RWPE2 (cell line): ENCODE measurements at regions not wholly inside any gene's neighbourhood (a gene's known extent, or its start where the extent isn't known, plus 50 kb on each side); places are given as distances from the start of the nearest gene placed in this dataset.

ENCODE experiments used
- ATAC-seq: fragments of 200-7000 bp; cut with Tn5 transposase; 3 replicates; pipeline ENCODE4 v1.9.1; 2021; ENCODE audit warnings: low read depth
- DNase-seq: peaks from one replicate; pipeline ENCODE4 v3.0.0-alpha.2; 2020; ENCODE audit warnings: low spot score
- H3K27ac ChIP-seq: fragments of 450-650 bp; 2 replicates; pipeline ENCODE4 v1.5.1; 2017; ENCODE audit warnings: mild to moderate bottlenecking; ENCODE audit not compliant: poor library complexity, severe bottlenecking
- H3K27me3 ChIP-seq: fragments of 250-450 bp; sonication (Bioruptor Pico); 2 replicates; pipeline ENCODE4 v1.5.1; 2021; ENCODE audit warnings: mild to moderate bottlenecking, moderate library complexity; ENCODE audit not compliant: insufficient read depth, poor library complexity, severe bottlenecking
- H3K36me3 ChIP-seq: fragments of 250-450 bp; sonication (Bioruptor Pico); 2 replicates; pipeline ENCODE4 v1.5.1; 2020; ENCODE audit warnings: low read depth, mild to moderate bottlenecking, moderate library complexity
- H3K4me1 ChIP-seq: fragments of 250-450 bp; sonication (Bioruptor Pico); 2 replicates; pipeline ENCODE4 v1.5.1; 2021; ENCODE audit warnings: mild to moderate bottlenecking, moderate library complexity; ENCODE audit not compliant: insufficient read depth, poor library complexity, severe bottlenecking
- H3K4me3 ChIP-seq: fragments of 250-450 bp; sonication (Bioruptor Pico); 2 replicates; pipeline ENCODE4 v1.5.1; 2021; ENCODE audit warnings: mild to moderate bottlenecking, moderate library complexity; ENCODE audit not compliant: severe bottlenecking
- H3K9me3 ChIP-seq: fragments of 250-450 bp; sonication (Bioruptor Pico); 2 replicates; pipeline ENCODE4 v1.5.1; 2021; ENCODE audit warnings: mild to moderate bottlenecking, moderate library complexity; ENCODE audit not compliant: severe bottlenecking
- TF ChIP-seq, protein P1 (sequence below): fragments of 450-650 bp; IDR thresholded peaks from one replicate; pipeline ENCODE4 v1.5.1; 2017; ENCODE audit warnings: mild to moderate bottlenecking, moderate library complexity; ENCODE audit not compliant: poor library complexity, severe bottlenecking

DNA sequence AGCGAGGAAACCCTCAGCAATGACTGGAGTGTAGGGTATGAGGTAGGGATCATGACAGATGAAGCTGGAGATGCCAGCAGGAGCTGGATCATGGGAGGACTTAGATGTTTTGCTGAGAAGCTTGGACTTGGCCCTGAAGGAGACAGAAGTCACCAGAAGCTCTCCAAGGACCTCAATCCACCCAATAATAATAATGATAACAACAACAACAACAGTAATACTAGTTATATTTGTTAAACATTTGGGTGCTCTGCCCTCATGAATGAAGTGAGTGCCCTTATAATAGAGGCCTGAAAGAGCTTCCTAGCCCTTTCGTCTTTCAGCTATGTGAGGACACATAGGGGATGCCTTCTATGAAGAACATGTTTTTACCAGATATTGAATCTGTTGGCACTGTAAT lies 163.9 kb downstream of the DDX1 start:
- no peak for DNase-seq
- Histone ChIP-seq H3K4me1 (no peaks in the 10 kb centered on the region), H3K27me3 (no peaks in the 10 kb centered on the region), H3K27ac (no peak overlapping the region), H3K4me3 (no peak overlapping the region), H3K36me3 (no peaks in the 10 kb centered on the region), H3K9me3 (no peaks in the 10 kb centered on the region)
- no peak for ATAC-seq
- TF ChIP-seq, protein P1, sequence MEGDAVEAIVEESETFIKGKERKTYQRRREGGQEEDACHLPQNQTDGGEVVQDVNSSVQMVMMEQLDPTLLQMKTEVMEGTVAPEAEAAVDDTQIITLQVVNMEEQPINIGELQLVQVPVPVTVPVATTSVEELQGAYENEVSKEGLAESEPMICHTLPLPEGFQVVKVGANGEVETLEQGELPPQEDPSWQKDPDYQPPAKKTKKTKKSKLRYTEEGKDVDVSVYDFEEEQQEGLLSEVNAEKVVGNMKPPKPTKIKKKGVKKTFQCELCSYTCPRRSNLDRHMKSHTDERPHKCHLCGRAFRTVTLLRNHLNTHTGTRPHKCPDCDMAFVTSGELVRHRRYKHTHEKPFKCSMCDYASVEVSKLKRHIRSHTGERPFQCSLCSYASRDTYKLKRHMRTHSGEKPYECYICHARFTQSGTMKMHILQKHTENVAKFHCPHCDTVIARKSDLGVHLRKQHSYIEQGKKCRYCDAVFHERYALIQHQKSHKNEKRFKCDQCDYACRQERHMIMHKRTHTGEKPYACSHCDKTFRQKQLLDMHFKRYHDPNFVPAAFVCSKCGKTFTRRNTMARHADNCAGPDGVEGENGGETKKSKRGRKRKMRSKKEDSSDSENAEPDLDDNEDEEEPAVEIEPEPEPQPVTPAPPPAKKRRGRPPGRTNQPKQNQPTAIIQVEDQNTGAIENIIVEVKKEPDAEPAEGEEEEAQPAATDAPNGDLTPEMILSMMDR: no peak

DNA sequence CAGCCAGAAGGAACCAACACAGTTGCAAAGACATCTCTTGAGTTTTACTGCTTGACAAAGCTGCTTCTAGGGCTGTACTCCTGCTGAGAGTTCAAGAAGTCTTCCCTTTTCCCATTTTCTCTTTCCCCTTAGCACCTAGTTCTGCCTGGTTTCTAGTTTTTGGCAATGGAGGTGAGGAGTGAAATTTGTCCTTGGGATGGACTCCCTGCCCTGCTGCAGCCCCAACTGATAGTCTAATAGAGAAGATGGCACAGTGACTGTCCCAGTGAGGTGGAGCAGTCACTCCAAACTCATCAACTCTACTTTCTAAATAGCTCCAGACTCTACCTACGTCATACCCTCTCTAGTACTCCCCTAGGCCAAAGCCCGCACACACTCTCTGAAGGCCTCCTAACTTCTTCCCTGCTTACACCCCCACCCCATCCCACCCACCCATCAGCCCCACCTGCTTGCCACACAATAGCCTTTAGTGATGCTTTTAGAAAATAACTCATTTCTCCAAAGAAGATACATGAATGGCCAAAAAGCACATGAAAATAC lies 164.4 kb downstream of the DDX1 start:
- H3K4me1 ChIP-seq: no peaks in the 10 kb centered on the region
- no peaks in the 10 kb centered on the region for H3K9me3 ChIP-seq
- H3K27me3 ChIP-seq: no peaks in the 10 kb centered on the region
- H3K4me3 ChIP-seq: no peak overlapping the region
- TF ChIP-seq, protein P1: no peak
- H3K36me3 ChIP-seq: no peaks in the 10 kb centered on the region
- ATAC-seq: no peak
- DNase-seq: no peak
- no peak overlapping the region for H3K27ac ChIP-seq

DNA sequence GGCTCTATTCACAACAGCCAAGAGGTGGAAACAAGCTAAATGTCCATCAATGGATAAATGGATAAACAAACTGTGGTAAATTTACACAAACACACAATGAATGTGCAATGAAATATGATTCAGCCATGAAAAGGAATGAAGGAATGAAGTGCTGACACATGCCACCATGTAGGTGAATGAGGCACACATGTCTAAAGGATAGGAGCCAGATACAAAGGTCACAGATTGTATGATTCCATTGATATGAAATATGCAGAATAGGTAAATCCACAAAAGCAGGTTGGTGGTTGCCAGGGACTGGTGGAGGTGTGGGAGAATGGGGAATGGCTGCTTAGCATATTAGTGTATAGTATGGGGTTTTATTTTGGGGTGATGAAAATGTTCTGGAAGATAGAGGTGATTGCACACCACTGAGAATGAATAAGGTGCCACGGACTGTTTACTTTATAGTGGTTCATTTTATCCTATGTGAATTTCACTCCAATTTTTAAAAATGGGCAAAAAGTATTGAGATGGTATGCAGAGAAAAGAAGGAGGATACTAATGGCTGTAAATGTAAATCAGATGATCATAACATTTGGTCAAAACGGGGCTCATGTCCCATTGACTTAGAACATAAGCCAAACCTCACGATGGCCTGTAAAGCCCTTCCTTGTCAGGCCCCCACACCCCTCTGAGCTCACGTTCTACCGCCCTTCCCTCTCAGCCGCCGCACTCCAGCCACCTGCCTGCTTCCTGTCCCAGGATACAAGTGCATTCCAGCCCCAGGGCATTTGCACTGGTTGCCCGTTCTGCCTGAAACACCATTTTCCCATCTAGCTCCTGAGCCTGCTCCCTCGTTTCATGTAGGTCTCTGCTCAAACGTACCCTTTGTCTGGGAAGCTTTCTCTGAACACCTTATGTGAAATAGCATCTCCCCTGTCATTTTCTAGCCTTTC lies 165.5 kb downstream of the DDX1 start:
- DNase-seq: no peak

DNA sequence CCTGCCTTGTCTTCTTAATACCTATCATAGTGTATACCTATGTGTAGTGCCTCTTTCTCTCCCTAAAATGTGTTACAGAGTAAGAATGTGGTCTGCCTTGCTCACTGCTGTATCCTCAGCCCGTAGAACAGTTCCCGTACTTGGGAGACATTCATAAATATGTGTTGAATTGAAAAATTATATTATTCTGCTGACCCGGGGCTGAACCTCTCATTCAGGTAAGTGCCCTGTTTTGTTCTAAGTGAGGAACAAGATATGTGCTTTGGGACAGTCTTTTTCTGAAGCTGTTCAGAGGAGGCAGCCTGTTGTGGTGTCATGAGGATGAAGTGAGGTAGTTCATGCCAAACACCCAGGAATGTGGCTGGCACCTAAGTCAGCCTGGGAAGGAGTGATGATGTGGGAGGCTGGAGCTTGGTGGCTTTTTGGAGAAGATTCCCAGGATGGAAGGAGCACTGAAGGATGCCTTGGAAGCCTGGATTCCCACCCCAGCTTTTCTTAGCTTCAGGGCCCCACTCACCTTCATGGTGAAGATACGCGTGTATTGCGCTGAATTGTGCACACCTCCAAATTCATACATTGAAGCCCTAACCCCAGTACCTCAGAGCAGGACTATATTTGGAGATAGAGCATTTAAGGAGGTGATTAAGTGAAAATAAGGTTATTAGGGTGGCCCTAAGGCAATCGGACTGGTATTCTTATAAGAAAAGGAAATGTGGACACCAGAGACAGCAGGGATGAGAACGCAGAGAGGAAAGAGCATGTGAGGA lies 166.3 kb downstream of the DDX1 start:
- TF ChIP-seq, protein P1: no peak
- H3K36me3 ChIP-seq: no peaks in the 10 kb centered on the region
- DNase-seq (no peak), ATAC-seq (no peak)
- H3K4me3 ChIP-seq: no peak overlapping the region
- H3K27ac ChIP-seq: no peak overlapping the region
- no peaks in the 10 kb centered on the region for H3K27me3 ChIP-seq
- H3K4me1 ChIP-seq: no peaks in the 10 kb centered on the region
- H3K9me3 ChIP-seq: no peaks in the 10 kb centered on the region

More for the DNA sequence above, 165.5 kb downstream of the DDX1 start:
- TF ChIP-seq, protein P1: no peak
- no peak for ATAC-seq
- H3K27ac ChIP-seq: no peak overlapping the region
- H3K9me3 ChIP-seq: no peaks in the 10 kb centered on the region
- H3K27me3 ChIP-seq: no peaks in the 10 kb centered on the region
- no peaks in the 10 kb centered on the region for H3K36me3 ChIP-seq
- no peak overlapping the region for H3K4me3 ChIP-seq
- H3K4me1 ChIP-seq: no peaks in the 10 kb centered on the region
